HL-60/S4 treated with retinoic acid at 250 ng/mL for 4 days and 3 days (cell line): ENCODE measurements at regions not wholly inside any gene's neighbourhood (a gene's known extent, or its start where the extent isn't known, plus 50 kb on each side); places are given as distances from the start of the nearest gene placed in this dataset.
"Not testable (repeated sequence)": the region's sequence is repeated elsewhere in the genome, so short reads cannot be mapped to it uniquely, and the experiment has no call there.

ENCODE experiments used
- in situ Hi-C: fragments of 300-500 bp; cut with MboI; formaldehyde crosslinking; loops from 2 replicates; pipeline ENCODE4 v1.7.0; 2022; ENCODE audit warnings: low sequenced_read_pairs

GRCh38 chr6:113786168-113786567, 71.0 kb upstream of the MARCKS start:
- in situ Hi-C loops = no loop called here

GRCh38 chr6:113788586-113788985, 68.6 kb upstream of the MARCKS start:
- in situ Hi-C loops = no loop called here

- in situ Hi-C loops = not testable (repeated sequence)
These were observed 65.9 kb upstream of the MARCKS start for GRCh38 chr6:113791225-113791624.

- in situ Hi-C loops = not testable (repeated sequence)
These were observed 61.8 kb upstream of the MARCKS start for GRCh38 chr6:113795371-113795770.

- in situ Hi-C loops = no loop called here
These were observed 61.1 kb upstream of the MARCKS start for GRCh38 chr6:113796038-113796437.

GRCh38 chr6:113802779-113803178, 54.4 kb upstream of the MARCKS start:
- in situ Hi-C loops = no loop called here

GRCh38 chr6:113805173-113805790, 51.9 kb upstream of the MARCKS start:
- in situ Hi-C loops = no loop called here

GRCh38 chr6:113805811-113806495, 51.2 kb upstream of the MARCKS start:
- in situ Hi-C loops = no loop called here
